Osteocyte (in vitro differentiated cells): ENCODE measurements at regions not wholly inside any gene's neighbourhood (a gene's known extent, or its start where the extent isn't known, plus 50 kb on each side); places are given as distances from the start of the nearest gene placed in this dataset.

Source experiments
- DNase-seq: peaks from one replicate; pipeline ENCODE4 v3.0.0; 2021; ENCODE audit warnings: mixed read lengths; ENCODE audit not compliant: unreplicated experiment; ENCODE audit errors: extremely low spot score
- H3K27ac Mint-ChIP-seq: one replicate; pipeline ENCODE4 v1.8.0; 2021; ENCODE audit warnings: mild to moderate bottlenecking, mixed read lengths; ENCODE audit not compliant: unreplicated experiment
- H3K27me3 Mint-ChIP-seq: one replicate; pipeline ENCODE4 v1.8.0; 2021; ENCODE audit warnings: mixed read lengths; ENCODE audit not compliant: unreplicated experiment
- H3K36me3 Mint-ChIP-seq: one replicate; pipeline ENCODE4 v1.8.0; 2021; ENCODE audit warnings: mixed read lengths; ENCODE audit not compliant: unreplicated experiment
- H3K4me1 Mint-ChIP-seq: one replicate; pipeline ENCODE4 v1.8.0; 2021; ENCODE audit warnings: mixed read lengths; ENCODE audit not compliant: unreplicated experiment
- H3K4me3 Mint-ChIP-seq: one replicate; pipeline ENCODE4 v1.8.0; 2021; ENCODE audit warnings: mild to moderate bottlenecking, moderate library complexity, mixed read lengths; ENCODE audit not compliant: unreplicated experiment
- H3K9me3 Mint-ChIP-seq: one replicate; pipeline ENCODE4 v1.8.0; 2021; ENCODE audit warnings: mixed read lengths; ENCODE audit not compliant: unreplicated experiment
- CTCF ChIP-seq: fragments of 200-600 bp; sonication (generic); IDR thresholded peaks from 2 replicates; pipeline ENCODE4 v1.5.0; 2021; ENCODE audit warnings: antibody characterized with exemption, mild to moderate bottlenecking, moderate library complexity

- TF ChIP-seq CTCF: peak; percentile 24
Observed at GRCh38 chr5:5886812-5887486, 464.5 kb downstream of the ICE1 start.

GRCh38 chr5:5886353-5886752, 463.9 kb downstream of the ICE1 start:
- TF ChIP-seq CTCF: no peak
- H3K4me3 Mint-ChIP-seq: no peak overlapping the region

More at GRCh38 chr5:5886812-5887486, 464.5 kb downstream of the ICE1 start:
- no peak overlapping the region for H3K27ac Mint-ChIP-seq
- H3K9me3 Mint-ChIP-seq: peaks cover 21% of the 10 kb centered on the region
- DNase-seq: peak; percentile 82
- H3K36me3 Mint-ChIP-seq: no peaks in the 10 kb centered on the region
- H3K4me3 Mint-ChIP-seq: no peak overlapping the region
- no peaks in the 10 kb centered on the region for H3K4me1 Mint-ChIP-seq
- no peaks in the 10 kb centered on the region for H3K27me3 Mint-ChIP-seq

GRCh38 chr5:5885782-5886181, 463.3 kb downstream of the ICE1 start:
- DNase-seq: peak; percentile 67
- no peak overlapping the region for H3K27ac Mint-ChIP-seq
- H3K27me3 Mint-ChIP-seq: no peaks in the 10 kb centered on the region
- no peak overlapping the region for H3K4me3 Mint-ChIP-seq
- no peaks in the 10 kb centered on the region for H3K36me3 Mint-ChIP-seq
- no peak for TF ChIP-seq CTCF
- peaks cover 15% of the 10 kb centered on the region for H3K9me3 Mint-ChIP-seq
- no peaks in the 10 kb centered on the region for H3K4me1 Mint-ChIP-seq

More at GRCh38 chr5:5886353-5886752, 463.9 kb downstream of the ICE1 start:
- Mint-ChIP-seq H3K27ac (no peak overlapping the region), H3K4me1 (no peaks in the 10 kb centered on the region), H3K9me3 (peaks cover 19% of the 10 kb centered on the region), H3K27me3 (no peaks in the 10 kb centered on the region), H3K36me3 (no peaks in the 10 kb centered on the region)
- DNase-seq: peak; percentile 81

- Mint-ChIP-seq H3K4me1 (no peaks in the 10 kb centered on the region), H3K9me3 (peaks cover 19% of the 10 kb centered on the region), H3K36me3 (no peaks in the 10 kb centered on the region), H3K27ac (no peak overlapping the region), H3K27me3 (no peaks in the 10 kb centered on the region), H3K4me3 (no peak overlapping the region)
- DNase-seq: peak; percentile 68
- TF ChIP-seq CTCF: no peak
Observed at GRCh38 chr5:5884593-5884992, 462.1 kb downstream of the ICE1 start.

GRCh38 chr5:5883562-5883961, 461.1 kb downstream of the ICE1 start:
- Mint-ChIP-seq H3K36me3 (no peaks in the 10 kb centered on the region), H3K27me3 (no peaks in the 10 kb centered on the region), H3K4me3 (no peak overlapping the region), H3K4me1 (no peaks in the 10 kb centered on the region), H3K9me3 (peaks cover 13% of the 10 kb centered on the region), H3K27ac (no peak overlapping the region)
- peak; percentile 75 for DNase-seq
- TF ChIP-seq CTCF: no peak
